HFF-Myc (cell line): ENCODE measurements at regions not wholly inside any gene's neighbourhood (a gene's known extent, or its start where the extent isn't known, plus 50 kb on each side); places are given as distances from the start of the nearest gene placed in this dataset.

Experiments used
- DNase-seq: peaks from one replicate; pipeline ENCODE4 v3.0.0-alpha.2; 2011; ENCODE audit warnings: low read depth; ENCODE audit errors: extremely low read depth
- H3K4me3 ChIP-seq: replicated peaks from 2 replicates; pipeline ENCODE4 v1.5.1; 2011; ENCODE audit warnings: low read depth, mild to moderate bottlenecking, control low read depth, low read length
- TF ChIP-seq, protein P1 (sequence below): IDR thresholded peaks from 2 replicates; pipeline ENCODE4 v1.5.1; 2012; ENCODE audit warnings: mild to moderate bottlenecking, low read depth, low read length, control low read depth; ENCODE audit errors: missing control alignments

DNA sequence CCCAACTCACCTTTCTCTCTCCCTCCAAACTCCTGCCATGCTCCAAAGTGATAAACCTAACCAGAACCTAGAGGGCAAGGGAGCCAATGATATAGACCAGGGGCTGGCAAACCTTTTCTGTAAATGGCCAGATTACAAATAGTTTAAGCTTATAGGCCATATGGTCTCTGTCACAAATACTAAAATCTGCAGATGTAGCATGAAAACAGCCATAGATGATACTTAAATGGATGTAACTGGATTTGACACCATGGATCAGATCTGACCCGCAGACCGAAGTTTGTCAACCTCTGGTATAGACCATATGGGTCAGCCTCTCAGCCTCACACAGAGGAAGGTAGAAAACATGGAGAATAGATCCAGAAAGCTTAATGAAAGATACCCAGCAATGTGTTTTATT is 165.2 kb upstream of the STT3B start:
- DNase-seq = no peak
- TF ChIP-seq, protein P1, sequence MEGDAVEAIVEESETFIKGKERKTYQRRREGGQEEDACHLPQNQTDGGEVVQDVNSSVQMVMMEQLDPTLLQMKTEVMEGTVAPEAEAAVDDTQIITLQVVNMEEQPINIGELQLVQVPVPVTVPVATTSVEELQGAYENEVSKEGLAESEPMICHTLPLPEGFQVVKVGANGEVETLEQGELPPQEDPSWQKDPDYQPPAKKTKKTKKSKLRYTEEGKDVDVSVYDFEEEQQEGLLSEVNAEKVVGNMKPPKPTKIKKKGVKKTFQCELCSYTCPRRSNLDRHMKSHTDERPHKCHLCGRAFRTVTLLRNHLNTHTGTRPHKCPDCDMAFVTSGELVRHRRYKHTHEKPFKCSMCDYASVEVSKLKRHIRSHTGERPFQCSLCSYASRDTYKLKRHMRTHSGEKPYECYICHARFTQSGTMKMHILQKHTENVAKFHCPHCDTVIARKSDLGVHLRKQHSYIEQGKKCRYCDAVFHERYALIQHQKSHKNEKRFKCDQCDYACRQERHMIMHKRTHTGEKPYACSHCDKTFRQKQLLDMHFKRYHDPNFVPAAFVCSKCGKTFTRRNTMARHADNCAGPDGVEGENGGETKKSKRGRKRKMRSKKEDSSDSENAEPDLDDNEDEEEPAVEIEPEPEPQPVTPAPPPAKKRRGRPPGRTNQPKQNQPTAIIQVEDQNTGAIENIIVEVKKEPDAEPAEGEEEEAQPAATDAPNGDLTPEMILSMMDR = no peak
- H3K4me3 ChIP-seq = no peak overlapping the region

DNA sequence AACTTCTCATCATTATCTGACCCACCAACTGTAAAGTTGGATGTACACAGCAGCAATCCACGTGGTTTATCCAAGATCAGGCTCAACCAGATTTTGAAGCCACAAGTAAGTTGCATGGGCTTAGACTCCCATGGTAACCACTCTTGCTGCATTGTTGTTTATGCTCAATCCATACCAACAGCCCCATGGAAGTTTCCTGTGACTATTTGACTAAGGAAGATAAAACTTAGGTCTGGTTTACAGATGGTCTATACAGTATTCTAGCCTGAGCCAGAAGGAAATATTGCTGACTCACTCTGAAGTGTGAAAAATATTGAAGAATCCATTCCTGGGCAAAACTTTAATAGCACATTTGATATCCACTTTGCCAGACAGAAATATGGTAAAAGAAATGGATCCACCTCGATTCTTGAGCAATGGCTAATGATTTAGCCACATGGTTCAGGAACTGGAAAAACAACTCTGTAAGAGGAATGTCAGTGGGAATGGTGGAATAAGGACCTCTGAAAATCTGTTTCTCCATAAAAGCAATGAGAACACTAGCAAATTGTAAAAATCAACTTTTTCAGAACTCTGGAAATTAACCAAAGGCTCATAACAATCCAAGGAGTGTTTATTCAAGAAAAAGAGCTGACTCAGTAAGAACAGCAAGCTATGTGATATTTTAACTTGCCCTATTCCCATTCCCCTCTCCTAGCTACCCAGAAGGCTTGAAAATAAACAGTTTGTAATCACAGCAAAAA is 162.9 kb upstream of the STT3B start:
- TF ChIP-seq, protein P1 = no peak
- DNase-seq = peak; percentile 33
- H3K4me3 ChIP-seq = no peak overlapping the region

DNA sequence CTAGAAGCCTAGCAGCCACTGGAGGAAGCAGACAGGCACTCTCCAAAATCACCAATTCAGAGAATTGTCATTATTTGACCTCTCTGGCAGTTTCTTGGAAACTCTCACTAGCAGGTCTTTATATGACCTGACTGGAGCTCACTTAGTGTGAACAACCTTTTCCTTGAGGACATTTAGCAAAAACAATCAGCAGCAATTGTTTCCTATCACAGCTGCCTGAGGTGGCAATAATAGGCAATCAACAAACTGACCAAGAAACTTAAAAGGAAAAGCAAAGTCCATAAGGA is 162.4 kb upstream of the STT3B start:
- H3K4me3 ChIP-seq = no peak overlapping the region
- DNase-seq = no peak
- TF ChIP-seq, protein P1 = no peak

DNA sequence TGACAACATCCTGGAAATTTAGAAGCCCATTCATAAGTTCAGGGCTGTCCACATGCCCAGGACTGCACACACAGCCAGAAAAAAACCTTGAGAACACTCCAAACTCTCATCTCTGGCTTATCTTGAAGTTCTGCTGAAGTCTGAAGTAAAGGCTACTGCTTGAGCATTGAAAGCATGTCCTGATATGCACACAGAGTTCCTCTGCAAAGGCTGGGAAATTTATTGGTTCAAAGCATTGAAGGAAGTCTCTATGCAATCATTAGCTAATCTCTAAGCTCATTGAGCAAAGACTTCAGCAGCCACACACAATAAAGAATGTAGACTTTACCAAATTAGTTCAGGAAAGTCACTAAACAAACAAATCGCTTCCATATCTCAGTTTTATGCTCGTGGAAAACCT is 162.0 kb upstream of the STT3B start:
- H3K4me3 ChIP-seq = no peak overlapping the region
- TF ChIP-seq, protein P1 = no peak
- DNase-seq = no peak

DNA sequence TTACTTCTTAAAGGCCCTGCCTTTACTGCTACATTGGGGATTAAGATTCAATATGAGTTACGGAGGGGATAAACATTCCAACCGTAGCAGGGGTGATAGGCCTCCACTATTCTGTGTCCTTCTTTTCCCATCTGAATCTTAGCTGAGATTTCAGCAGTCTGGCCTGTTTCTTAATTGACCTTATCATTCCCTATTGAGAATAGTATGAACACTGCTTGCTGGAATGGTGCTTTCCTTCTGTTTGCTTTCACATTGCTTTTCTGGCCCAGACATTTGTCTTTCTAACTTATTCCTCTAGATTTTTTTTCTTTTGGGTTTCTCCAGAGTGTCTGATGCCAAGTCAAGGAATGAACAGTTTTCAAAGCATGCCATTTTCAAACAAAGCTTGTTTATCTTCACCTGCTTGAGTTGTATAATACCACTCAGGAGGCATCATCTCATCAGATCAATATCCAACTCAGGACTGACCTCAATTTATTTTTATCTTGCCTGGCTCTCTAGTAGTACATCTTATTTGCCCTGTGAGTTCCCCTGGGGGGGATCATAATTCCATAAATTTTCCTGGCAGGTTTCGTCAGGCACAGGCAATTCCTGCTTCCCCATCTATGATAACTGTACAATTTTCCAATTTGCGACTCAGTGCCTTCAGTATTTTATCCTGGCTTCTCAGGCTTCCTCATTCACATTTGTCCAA is 161.1 kb upstream of the STT3B start:
- H3K4me3 ChIP-seq = no peak overlapping the region
- DNase-seq = no peak
- TF ChIP-seq, protein P1 = no peak

DNA sequence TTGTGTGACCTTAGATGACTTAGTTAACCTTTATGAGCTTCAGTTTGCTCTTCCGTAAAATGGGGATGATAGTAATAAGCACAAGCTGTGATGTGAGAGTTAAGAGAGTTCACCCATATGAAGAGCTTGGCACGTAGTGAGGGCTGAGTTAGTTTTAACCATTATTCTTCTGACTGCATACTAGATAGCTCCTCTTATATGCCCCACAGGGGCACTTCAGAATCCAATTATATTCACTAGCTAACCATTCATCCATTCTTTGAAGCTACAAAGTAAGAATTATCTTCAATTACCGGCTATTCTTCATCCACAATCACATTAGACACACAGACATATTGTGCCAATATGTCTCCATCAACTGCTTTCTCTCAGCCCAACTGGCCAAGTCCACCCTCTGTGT is 159.0 kb upstream of the STT3B start:
- TF ChIP-seq, protein P1 = no peak
- H3K4me3 ChIP-seq = no peak overlapping the region
- DNase-seq = no peak
